H9 (cell line): ENCODE measurements at regions not wholly inside any gene's neighbourhood (a gene's known extent, or its start where the extent isn't known, plus 50 kb on each side); places are given as distances from the start of the nearest gene placed in this dataset.

Experiments used
- DNase-seq: peaks from one replicate; pipeline ENCODE4 v3.0.0-alpha.2; 2017
- H2AFZ ChIP-seq: one replicate; pipeline ENCODE4 v1.6.1; 2013; ENCODE audit warnings: mild to moderate bottlenecking, low read length, control low read depth, moderate library complexity
- H2AK5ac ChIP-seq: 2 replicates; pipeline ENCODE4 v1.6.1; 2013; ENCODE audit warnings: low read length, control low read depth, mixed read lengths; ENCODE audit not compliant: insufficient read length
- H2BK120ac ChIP-seq: one replicate; pipeline ENCODE4 v1.6.1; 2013; ENCODE audit warnings: low read depth, mild to moderate bottlenecking, low read length, control low read depth, inconsistent platforms; ENCODE audit not compliant: poor library complexity, severe bottlenecking
- H2BK12ac ChIP-seq: 2 replicates; pipeline ENCODE4 v1.6.1; 2013; ENCODE audit warnings: low read length, control low read depth, mixed read lengths, low read depth; ENCODE audit not compliant: insufficient read length
- H2BK15ac ChIP-seq: 2 replicates; pipeline ENCODE4 v1.6.1; 2013; ENCODE audit warnings: low read depth, low read length, control low read depth
- H2BK20ac ChIP-seq: one replicate; pipeline ENCODE4 v1.6.1; 2013; ENCODE audit warnings: low read depth, mild to moderate bottlenecking, low read length, control low read depth, inconsistent platforms; ENCODE audit not compliant: poor library complexity, severe bottlenecking
- H2BK5ac ChIP-seq: 2 replicates; pipeline ENCODE4 v1.6.1; 2013; ENCODE audit warnings: low read length, control low read depth, mixed read lengths; ENCODE audit not compliant: insufficient read length
- H3K14ac ChIP-seq: 2 replicates; pipeline ENCODE4 v1.6.1; 2013; ENCODE audit warnings: low read length, control low read depth; ENCODE audit not compliant: insufficient read depth
- H3K18ac ChIP-seq: 2 replicates; pipeline ENCODE4 v1.6.1; 2013; ENCODE audit warnings: low read depth, mild to moderate bottlenecking, mixed read lengths, low read length, control low read depth; ENCODE audit not compliant: insufficient read length
- H3K23ac ChIP-seq: 2 replicates; pipeline ENCODE4 v1.6.1; 2013; ENCODE audit warnings: low read length, control low read depth, mixed read lengths, low read depth; ENCODE audit not compliant: insufficient read length
- H3K23me2 ChIP-seq: 2 replicates; pipeline ENCODE4 v1.6.1; 2013; ENCODE audit warnings: low read depth, mild to moderate bottlenecking, mixed read lengths, low read length, control low read depth; ENCODE audit not compliant: insufficient read length, poor library complexity, severe bottlenecking
- H3K27ac ChIP-seq: 2 replicates; pipeline ENCODE4 v1.5.1; 2013; ENCODE audit warnings: low read length, control low read depth, mixed read lengths, low read depth; ENCODE audit not compliant: insufficient read length
- H3K27me3 ChIP-seq: 2 replicates; pipeline ENCODE4 v1.6.1; 2013; ENCODE audit warnings: low read length, control low read depth, inconsistent platforms; ENCODE audit not compliant: insufficient read depth
- H3K4ac ChIP-seq: 2 replicates; pipeline ENCODE4 v1.6.1; 2013; ENCODE audit warnings: low read depth, mild to moderate bottlenecking, control low read depth, inconsistent platforms, low read length, moderate library complexity
- H3K4me1 ChIP-seq: 2 replicates; pipeline ENCODE4 v1.6.1; 2013; ENCODE audit warnings: low read length, control low read depth, inconsistent platforms; ENCODE audit not compliant: insufficient read depth
- H3K4me2 ChIP-seq: 2 replicates; pipeline ENCODE4 v1.6.1; 2013; ENCODE audit warnings: low read length, control low read depth, mixed read lengths; ENCODE audit not compliant: insufficient read length, insufficient read depth
- H3K56ac ChIP-seq: 2 replicates; pipeline ENCODE4 v1.6.1; 2013; ENCODE audit warnings: low read depth, mild to moderate bottlenecking, mixed read lengths, low read length, control low read depth; ENCODE audit not compliant: insufficient read length
- H3K79me1 ChIP-seq: 2 replicates; pipeline ENCODE4 v1.6.1; 2013; ENCODE audit warnings: low read depth, mild to moderate bottlenecking, moderate library complexity, low read length, control low read depth, inconsistent platforms; ENCODE audit not compliant: insufficient read depth, poor library complexity, severe bottlenecking
- H3K79me2 ChIP-seq: 2 replicates; pipeline ENCODE4 v1.6.1; 2013; ENCODE audit warnings: low read length, control low read depth, inconsistent platforms; ENCODE audit not compliant: insufficient read depth
- H3K9ac ChIP-seq: 2 replicates; pipeline ENCODE4 v1.6.1; 2013; ENCODE audit warnings: low read length, control low read depth, mixed read lengths; ENCODE audit not compliant: insufficient read length; ENCODE audit errors: extremely low read depth
- H3K9me3 ChIP-seq: one replicate; pipeline ENCODE4 v1.6.1; 2013; ENCODE audit warnings: low read depth, low read length, inconsistent platforms; ENCODE audit not compliant: control insufficient read depth
- H3T11ph ChIP-seq: one replicate; pipeline ENCODE4 v1.6.1; 2013; ENCODE audit warnings: mild to moderate bottlenecking, low read length, control low read depth, inconsistent platforms
- H4K20me1 ChIP-seq: one replicate; pipeline ENCODE4 v1.6.1; 2013; ENCODE audit not compliant: control insufficient read depth, insufficient read length, insufficient read depth
- H4K5ac ChIP-seq: 2 replicates; pipeline ENCODE4 v1.6.1; 2013; ENCODE audit warnings: low read depth, mild to moderate bottlenecking, mixed read lengths, low read length, control low read depth; ENCODE audit not compliant: insufficient read length
- H4K8ac ChIP-seq: replicated peaks from 2 replicates; pipeline ENCODE4 v1.6.1; 2013; ENCODE audit warnings: low read length, control low read depth, mixed read lengths, low read depth; ENCODE audit not compliant: insufficient read length
- H4K91ac ChIP-seq: 2 replicates; pipeline ENCODE4 v1.6.1; 2013; ENCODE audit warnings: low read depth, mild to moderate bottlenecking, moderate library complexity, mixed read lengths, low read length, control low read depth; ENCODE audit not compliant: insufficient read length
- H3K27ac Mint-ChIP-seq, 3 experiments: 2 replicates in 2 of 3; 3 replicates in 1 of 3; pipeline ENCODE4 v1.8.0; 2020 to 2021; ENCODE audit warnings: mixed read lengths in 3 of 3, mild to moderate bottlenecking in 1 of 3, moderate library complexity in 1 of 3
- H3K27me3 Mint-ChIP-seq: 2 replicates; pipeline ENCODE4 v1.8.0; 2021; ENCODE audit warnings: low read depth, mild to moderate bottlenecking, moderate library complexity, mixed read lengths
- H3K36me3 Mint-ChIP-seq, 3 experiments: 2 replicates in 2 of 3; 3 replicates in 1 of 3; pipeline ENCODE4 v1.8.0; 2020 to 2021; ENCODE audit warnings: low read depth in 3 of 3, mixed read lengths in 3 of 3; ENCODE audit not compliant: insufficient read depth in 1 of 3
- H3K4me1 Mint-ChIP-seq, 2 experiments: 2 replicates each; pipeline ENCODE4 v1.8.0; 2020; ENCODE audit warnings: mixed read lengths in 2 of 2
- H3K4me3 Mint-ChIP-seq, 2 experiments: 2 replicates in 1 of 2; 3 replicates in 1 of 2; pipeline ENCODE4 v1.8.0; 2020 to 2021; ENCODE audit warnings: mild to moderate bottlenecking in 2 of 2, mixed read lengths in 2 of 2, moderate library complexity in 1 of 2
- H3K9me3 Mint-ChIP-seq, 2 experiments: 2 replicates in 1 of 2; 3 replicates in 1 of 2; pipeline ENCODE4 v1.8.0; 2020; ENCODE audit warnings: mild to moderate bottlenecking in 2 of 2, mixed read lengths in 2 of 2, moderate library complexity in 1 of 2
- WGBS: extraction: QIAGEN DNeasy Blood & Tissue Kit; methylation state at CpG from one replicate; pipeline ENCODE4 v1.1.7; 2013; ENCODE audit warnings: missing lambda C conversion rate, low lambda C conversion rate, mixed read lengths; ENCODE audit not compliant: insufficient read length; ENCODE audit errors: extremely low coverage; 5-methylcytosine and 5-hydroxymethylcytosine counted together
- TF ChIP-seq, protein P1 (sequence below): fragments of 200-600 bp; sonication (generic); conservative IDR thresholded peaks from 3 replicates; pipeline ENCODE4 v1.8.0; 2021; ENCODE audit warnings: antibody characterized with exemption, mild to moderate bottlenecking

DNA sequence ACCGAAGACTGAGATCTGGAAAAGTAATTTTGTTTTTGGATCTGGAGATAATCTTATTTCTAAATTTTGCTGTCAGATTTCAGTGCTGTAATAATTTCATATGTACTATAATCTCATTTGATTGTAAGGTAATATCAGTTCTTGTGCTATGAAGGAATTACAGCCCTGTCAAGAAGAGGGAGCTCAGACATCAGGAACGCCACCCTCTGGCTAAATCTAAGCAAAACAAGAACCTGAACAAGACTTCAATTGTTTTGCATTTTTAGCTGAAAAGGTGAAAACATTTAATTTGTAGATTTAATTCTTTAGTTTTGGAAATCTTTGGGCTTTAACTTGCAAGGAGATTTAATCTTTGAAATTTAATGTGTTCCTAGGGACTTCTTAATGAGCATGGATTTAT, 525.4 kb upstream of the HS3ST1 start:
- no peak overlapping the region for H2BK15ac ChIP-seq
- no peak overlapping the region for H2BK5ac ChIP-seq
- H3K14ac ChIP-seq: no peak overlapping the region
- no peak overlapping the region for H3K9ac ChIP-seq
- no peak overlapping the region for H4K5ac ChIP-seq
- Mint-ChIP-seq H3K9me3 (peaks cover 0 to 5% of the 10 kb centered on the region in 2 experiments; a peak in 3 of 5 replicates), H3K4me3 (no peak overlapping the region), H3K27me3 (no peaks in the 10 kb centered on the region), H3K4me1 (peaks cover 7 to 12% of the 10 kb centered on the region in 2 experiments; a peak in 3 of 4 replicates), H3K27ac (no peak overlapping the region), H3K36me3 (no peaks in the 10 kb centered on the region; a peak in 2 of 7 replicates)
- no peaks in the 10 kb centered on the region for H3K79me2 ChIP-seq
- no peak overlapping the region for H4K91ac ChIP-seq
- no peaks in the 10 kb centered on the region for H3K4me1 ChIP-seq
- H3K27ac ChIP-seq: no peak overlapping the region
- no peak overlapping the region for H3K4me2 ChIP-seq
- no peaks in the 10 kb centered on the region for H3K79me1 ChIP-seq
- no peak for DNase-seq
- TF ChIP-seq, protein P1, sequence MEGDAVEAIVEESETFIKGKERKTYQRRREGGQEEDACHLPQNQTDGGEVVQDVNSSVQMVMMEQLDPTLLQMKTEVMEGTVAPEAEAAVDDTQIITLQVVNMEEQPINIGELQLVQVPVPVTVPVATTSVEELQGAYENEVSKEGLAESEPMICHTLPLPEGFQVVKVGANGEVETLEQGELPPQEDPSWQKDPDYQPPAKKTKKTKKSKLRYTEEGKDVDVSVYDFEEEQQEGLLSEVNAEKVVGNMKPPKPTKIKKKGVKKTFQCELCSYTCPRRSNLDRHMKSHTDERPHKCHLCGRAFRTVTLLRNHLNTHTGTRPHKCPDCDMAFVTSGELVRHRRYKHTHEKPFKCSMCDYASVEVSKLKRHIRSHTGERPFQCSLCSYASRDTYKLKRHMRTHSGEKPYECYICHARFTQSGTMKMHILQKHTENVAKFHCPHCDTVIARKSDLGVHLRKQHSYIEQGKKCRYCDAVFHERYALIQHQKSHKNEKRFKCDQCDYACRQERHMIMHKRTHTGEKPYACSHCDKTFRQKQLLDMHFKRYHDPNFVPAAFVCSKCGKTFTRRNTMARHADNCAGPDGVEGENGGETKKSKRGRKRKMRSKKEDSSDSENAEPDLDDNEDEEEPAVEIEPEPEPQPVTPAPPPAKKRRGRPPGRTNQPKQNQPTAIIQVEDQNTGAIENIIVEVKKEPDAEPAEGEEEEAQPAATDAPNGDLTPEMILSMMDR: peak; percentile 78
- H3K27me3 ChIP-seq: no peaks in the 10 kb centered on the region
- H4K20me1 ChIP-seq: no peaks in the 10 kb centered on the region
- H2BK120ac ChIP-seq: no peak overlapping the region
- H3K56ac ChIP-seq: no peak overlapping the region
- no peaks in the 10 kb centered on the region for H3K23me2 ChIP-seq
- H3K4ac ChIP-seq: no peak overlapping the region
- H3K9me3 ChIP-seq: no peaks in the 10 kb centered on the region
- no peak overlapping the region for H3K23ac ChIP-seq
- H2AFZ ChIP-seq: no peak overlapping the region
- WGBS: no CpG with 5 or more reads among the region's 2 CpGs
- H4K8ac ChIP-seq: no peak overlapping the region
- H3K18ac ChIP-seq: no peak overlapping the region
- H2BK20ac ChIP-seq: no peak overlapping the region
- no peak overlapping the region for H3T11ph ChIP-seq
- H2BK12ac ChIP-seq: no peak overlapping the region
- H2AK5ac ChIP-seq: no peak overlapping the region
